HFFc6 (cell line): ENCODE measurements at regions not wholly inside any gene's neighbourhood (a gene's known extent, or its start where the extent isn't known, plus 50 kb on each side); places are given as distances from the start of the nearest gene placed in this dataset.

ENCODE experiments used
- DNase-seq: peaks from one replicate; pipeline ENCODE4 v3.0.0-alpha.2; 2018
- H3K27ac Mint-ChIP-seq: 2 replicates; pipeline ENCODE4 v1.8.0; 2020; ENCODE audit warnings: mild to moderate bottlenecking, mixed read lengths
- H3K27me3 Mint-ChIP-seq: 2 replicates; pipeline ENCODE4 v1.8.0; 2021; ENCODE audit warnings: mild to moderate bottlenecking, moderate library complexity, mixed read lengths; ENCODE audit not compliant: insufficient read depth
- H3K36me3 Mint-ChIP-seq: 2 replicates; pipeline ENCODE4 v1.8.0; 2021; ENCODE audit warnings: low read depth, mixed read lengths
- H3K4me1 Mint-ChIP-seq: 2 replicates; pipeline ENCODE4 v1.8.0; 2020; ENCODE audit warnings: low read depth, mixed read lengths
- H3K4me3 Mint-ChIP-seq: 2 replicates; pipeline ENCODE4 v1.8.0; 2020; ENCODE audit warnings: mild to moderate bottlenecking, moderate library complexity, mixed read lengths
- H3K9me3 Mint-ChIP-seq: 2 replicates; pipeline ENCODE4 v1.8.0; 2020; ENCODE audit warnings: mild to moderate bottlenecking, mixed read lengths
- TF ChIP-seq, protein P1 (sequence below): fragments of 200-600 bp; sonication (generic); IDR thresholded peaks from 2 replicates; pipeline ENCODE4 v1.5.0; 2021; ENCODE audit warnings: antibody characterized with exemption, mild to moderate bottlenecking

DNA sequence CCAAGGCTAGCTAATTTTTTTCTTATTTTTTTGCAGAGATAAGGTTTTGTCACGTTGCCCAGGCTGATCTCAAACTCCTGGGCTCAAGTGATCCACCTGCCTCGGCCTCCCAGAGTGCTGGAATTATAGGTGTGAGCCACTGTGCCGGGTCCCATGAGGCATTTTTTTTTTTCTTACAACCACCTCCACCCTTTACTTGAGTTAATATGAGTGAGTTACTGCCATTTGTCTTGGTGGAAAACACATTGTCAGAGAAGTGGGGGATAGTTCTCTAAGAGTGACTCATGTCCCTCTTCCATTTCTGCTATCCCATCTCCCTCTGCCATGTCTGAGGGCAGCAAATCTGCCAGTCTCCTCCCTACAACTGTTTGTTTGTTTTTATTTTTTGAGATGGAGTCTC, 163.4 kb upstream of the CLINT1 start:
- TF ChIP-seq, protein P1, sequence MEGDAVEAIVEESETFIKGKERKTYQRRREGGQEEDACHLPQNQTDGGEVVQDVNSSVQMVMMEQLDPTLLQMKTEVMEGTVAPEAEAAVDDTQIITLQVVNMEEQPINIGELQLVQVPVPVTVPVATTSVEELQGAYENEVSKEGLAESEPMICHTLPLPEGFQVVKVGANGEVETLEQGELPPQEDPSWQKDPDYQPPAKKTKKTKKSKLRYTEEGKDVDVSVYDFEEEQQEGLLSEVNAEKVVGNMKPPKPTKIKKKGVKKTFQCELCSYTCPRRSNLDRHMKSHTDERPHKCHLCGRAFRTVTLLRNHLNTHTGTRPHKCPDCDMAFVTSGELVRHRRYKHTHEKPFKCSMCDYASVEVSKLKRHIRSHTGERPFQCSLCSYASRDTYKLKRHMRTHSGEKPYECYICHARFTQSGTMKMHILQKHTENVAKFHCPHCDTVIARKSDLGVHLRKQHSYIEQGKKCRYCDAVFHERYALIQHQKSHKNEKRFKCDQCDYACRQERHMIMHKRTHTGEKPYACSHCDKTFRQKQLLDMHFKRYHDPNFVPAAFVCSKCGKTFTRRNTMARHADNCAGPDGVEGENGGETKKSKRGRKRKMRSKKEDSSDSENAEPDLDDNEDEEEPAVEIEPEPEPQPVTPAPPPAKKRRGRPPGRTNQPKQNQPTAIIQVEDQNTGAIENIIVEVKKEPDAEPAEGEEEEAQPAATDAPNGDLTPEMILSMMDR: no peak
- Mint-ChIP-seq H3K4me1 (no peaks in the 10 kb centered on the region), H3K27ac (no peak overlapping the region), H3K9me3 (no peaks in the 10 kb centered on the region; the same call in 1 of the 2 replicates), H3K36me3 (no peaks in the 10 kb centered on the region), H3K4me3 (no peak overlapping the region), H3K27me3 (peaks cover 4% of the 10 kb centered on the region; the same call in 1 of the 2 replicates)
- DNase-seq: no peak

DNA sequence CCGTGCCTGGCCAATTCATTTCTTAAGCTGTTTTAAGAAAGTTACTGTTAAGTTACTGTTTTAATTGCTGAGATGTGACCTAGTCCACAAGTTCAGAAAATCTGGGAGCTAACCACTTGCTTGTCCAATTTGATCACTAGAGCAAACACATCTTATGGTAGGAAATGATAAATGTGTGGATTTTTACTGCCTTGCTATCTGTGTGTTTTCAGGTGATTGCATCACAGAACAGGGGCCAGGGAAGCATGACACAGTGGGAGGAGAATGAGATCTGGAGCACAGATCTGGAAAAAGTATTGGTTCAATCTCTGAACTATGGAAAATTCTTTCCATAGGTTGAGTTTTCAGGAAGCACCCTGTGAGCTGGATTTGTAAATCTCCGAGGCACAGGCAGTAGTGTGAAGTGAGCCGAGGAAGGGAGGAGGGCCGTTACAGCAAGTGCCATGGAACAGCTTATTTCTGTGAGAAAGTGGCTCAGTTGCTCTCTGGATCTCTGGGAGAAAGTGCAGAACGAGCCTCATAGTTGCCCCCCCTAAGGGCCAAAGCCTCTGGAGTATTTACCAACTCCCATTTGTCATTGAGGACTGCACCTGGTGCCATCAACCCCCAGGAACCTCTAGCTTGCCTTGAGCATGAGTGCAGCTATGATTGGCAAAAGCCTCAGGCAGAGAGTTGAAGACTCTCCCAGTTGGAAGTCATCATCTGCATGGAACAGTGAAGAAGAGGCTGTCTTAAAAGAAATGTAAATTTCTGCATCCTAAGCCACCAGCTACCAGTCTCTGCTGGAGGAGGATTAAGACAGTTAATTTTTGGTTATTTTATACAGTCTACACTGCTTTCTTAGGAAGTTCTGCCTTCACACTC, 161.8 kb upstream of the CLINT1 start:
- peaks cover 4% of the 10 kb centered on the region; the same call in 1 of the 2 replicates for H3K27me3 Mint-ChIP-seq
- no peaks in the 10 kb centered on the region; the same call in 1 of the 2 replicates for H3K9me3 Mint-ChIP-seq
- no peak overlapping the region for H3K27ac Mint-ChIP-seq
- H3K4me1 Mint-ChIP-seq: no peaks in the 10 kb centered on the region
- no peak for DNase-seq
- TF ChIP-seq, protein P1: no peak
- no peak overlapping the region for H3K4me3 Mint-ChIP-seq
- H3K36me3 Mint-ChIP-seq: no peaks in the 10 kb centered on the region

DNA sequence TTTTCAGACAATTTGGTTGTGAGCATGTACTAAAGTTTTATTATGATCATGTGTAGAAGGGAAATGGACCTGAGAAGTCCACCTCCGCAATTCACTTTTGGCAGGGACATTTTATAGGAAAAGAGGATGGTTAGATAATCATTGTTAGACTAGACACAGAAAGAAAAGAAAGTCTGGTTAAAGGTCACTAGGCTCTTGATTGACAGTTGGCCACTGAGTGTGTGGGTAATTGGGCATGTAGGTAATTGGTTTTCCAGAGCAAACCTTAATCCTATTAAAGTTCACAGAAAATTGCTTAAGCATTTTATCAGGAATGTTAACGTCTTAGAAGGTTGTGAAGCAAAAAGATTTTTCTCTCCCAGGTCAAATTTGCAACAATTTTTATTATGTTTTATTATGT, 158.5 kb upstream of the CLINT1 start:
- H3K9me3 Mint-ChIP-seq: no peaks in the 10 kb centered on the region
- no peaks in the 10 kb centered on the region for H3K27me3 Mint-ChIP-seq
- no peaks in the 10 kb centered on the region for H3K36me3 Mint-ChIP-seq
- TF ChIP-seq, protein P1: no peak
- H3K4me1 Mint-ChIP-seq: no peaks in the 10 kb centered on the region
- H3K27ac Mint-ChIP-seq: no peak overlapping the region
- DNase-seq: no peak
- H3K4me3 Mint-ChIP-seq: no peak overlapping the region

DNA sequence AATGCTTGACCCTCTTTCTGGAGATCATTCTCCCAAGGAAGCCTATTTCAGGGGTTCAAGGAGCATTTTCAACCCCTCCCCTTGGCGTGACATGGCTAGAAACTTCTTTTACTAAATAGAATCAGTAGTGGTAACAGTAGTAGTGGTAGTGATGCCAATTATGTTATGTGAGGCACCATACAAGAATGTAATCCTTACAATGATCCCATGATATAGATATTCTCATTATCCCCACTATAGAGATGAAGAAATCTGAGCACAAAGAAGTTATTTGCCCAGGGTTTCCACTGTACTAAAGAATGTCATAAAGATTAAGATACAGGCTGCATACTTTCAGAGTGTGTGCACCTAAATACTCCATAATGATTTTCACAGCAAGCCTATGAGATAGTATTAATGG, 155.4 kb upstream of the CLINT1 start:
- H3K4me1 Mint-ChIP-seq: no peaks in the 10 kb centered on the region

DNA sequence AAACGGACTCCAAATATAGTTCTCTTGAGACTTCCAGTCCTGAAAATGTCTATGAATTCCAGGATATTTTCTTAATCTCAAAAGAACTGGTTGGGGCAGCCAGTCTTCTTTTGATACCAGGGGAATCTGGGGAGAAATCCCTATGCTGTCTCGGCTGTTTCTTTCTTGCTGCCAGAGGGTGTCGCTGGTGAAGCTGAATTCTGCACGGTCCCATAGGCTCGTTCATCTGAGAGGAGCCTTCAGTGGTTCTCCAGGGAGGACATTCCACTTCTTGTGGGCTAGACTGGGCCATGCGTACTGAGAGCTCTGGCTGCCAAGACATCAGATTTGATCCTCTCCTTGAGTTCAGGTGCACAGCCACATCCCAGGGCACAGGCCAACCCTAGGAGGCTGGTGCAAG, 155.0 kb upstream of the CLINT1 start:
- Mint-ChIP-seq H3K4me1 (no peaks in the 10 kb centered on the region), H3K27ac (no peak overlapping the region), H3K36me3 (no peaks in the 10 kb centered on the region), H3K27me3 (no peaks in the 10 kb centered on the region), H3K9me3 (no peaks in the 10 kb centered on the region), H3K4me3 (no peak overlapping the region)
- TF ChIP-seq, protein P1: peak; percentile 23; the same call in 1 of the 2 replicates
- no peak for DNase-seq

More for the DNA sequence above, 155.4 kb upstream of the CLINT1 start:
- TF ChIP-seq, protein P1: no peak
- Mint-ChIP-seq H3K36me3 (no peaks in the 10 kb centered on the region), H3K9me3 (no peaks in the 10 kb centered on the region), H3K27ac (no peak overlapping the region), H3K27me3 (no peaks in the 10 kb centered on the region), H3K4me3 (no peak overlapping the region)
- no peak for DNase-seq
